ENCODE measurements at regions not wholly inside any gene's neighbourhood (a gene's known extent, or its start where the extent isn't known, plus 50 kb on each side); places are given as distances from the start of the nearest gene placed in this dataset.

- Histone ChIP-seq H3K27ac (ENCODE audit: low read depth, low read length) (no peak overlapping the region), H3K14ac (ENCODE audit: low read length) (no peak overlapping the region), H4K91ac (ENCODE audit: low read depth, low read length) (no peak overlapping the region), H3K27me3 (ENCODE audit: insufficient read depth, low read length) (no peaks in the 10 kb centered on the region), H2AK5ac (ENCODE audit: low read length) (no peak overlapping the region), H3K36me3 (ENCODE audit: control insufficient read depth in 1 of 2, insufficient read depth in 2 of 2, low read length in 2 of 2) (no peaks in the 10 kb centered on the region), H4K8ac (ENCODE audit: low read depth, low read length) (no peak overlapping the region), H3K18ac (ENCODE audit: low read length) (no peak overlapping the region), H3K4me1 (ENCODE audit: control insufficient read depth in 1 of 2, insufficient read depth in 2 of 2, low read length in 2 of 2) (no peaks in the 10 kb centered on the region), H2BK5ac (ENCODE audit: low read depth, low read length, poor library complexity) (no peak overlapping the region), H3K4ac (ENCODE audit: low read depth, low read length) (no peak overlapping the region), H4K12ac (ENCODE audit: low read depth, low read length) (no peak overlapping the region), H2BK120ac (ENCODE audit: insufficient read depth, low read length, poor library complexity) (no peak overlapping the region), H3K4me2 (ENCODE audit: low read length) (no peak overlapping the region), H3K4me3 (ENCODE audit: low read depth, low read length) (no peak overlapping the region), H3K79me1 (ENCODE audit: low read length) (no peaks in the 10 kb centered on the region), H3K9ac (ENCODE audit: low read length) (no peak overlapping the region), H2BK12ac (ENCODE audit: low read length) (no peak overlapping the region), H3K79me2 (ENCODE audit: control insufficient read depth, insufficient read depth, low read length, poor library complexity) (no peaks in the 10 kb centered on the region), H3K9me3 (ENCODE audit: insufficient read depth, low read depth, low read length) (no peaks in the 10 kb centered on the region), H3K23ac (ENCODE audit: low read length) (no peak overlapping the region), H2AFZ (ENCODE audit: insufficient read depth, low read length, poor library complexity) (no peak overlapping the region)
- no CpG with 5 or more reads among the region's 8 CpGs for WGBS (ENCODE audit: extremely low coverage, insufficient coverage, insufficient read length)
- DNase-seq, result no peak
Observed at GRCh38 chr2:41695198-41696113, 352.4 kb upstream of the PKDCC start.

- H3K79me1 ChIP-seq (ENCODE audit: low read length), result no peaks in the 10 kb centered on the region
- H3K36me3 ChIP-seq (ENCODE audit: control insufficient read depth in 1 of 2, insufficient read depth in 2 of 2, low read length in 2 of 2), result no peaks in the 10 kb centered on the region
- no peak overlapping the region for H4K8ac ChIP-seq (ENCODE audit: low read depth, low read length)
- no CpG with 5 or more reads among the region's 36 CpGs for WGBS (ENCODE audit: extremely low coverage, insufficient coverage, insufficient read length)
- no peak overlapping the region for H3K18ac ChIP-seq (ENCODE audit: low read length)
- H2AFZ ChIP-seq (ENCODE audit: insufficient read depth, low read length, poor library complexity), result no peak overlapping the region
- no peaks in the 10 kb centered on the region for H3K9me3 ChIP-seq (ENCODE audit: insufficient read depth, low read depth, low read length)
- H2BK5ac ChIP-seq (ENCODE audit: low read depth, low read length, poor library complexity), result no peak overlapping the region
- no peaks in the 10 kb centered on the region for H3K27me3 ChIP-seq (ENCODE audit: insufficient read depth, low read length)
- no peak overlapping the region for H3K4me2 ChIP-seq (ENCODE audit: low read length)
- H3K4me1 ChIP-seq (ENCODE audit: control insufficient read depth in 1 of 2, insufficient read depth in 2 of 2, low read length in 2 of 2), result no peaks in the 10 kb centered on the region
- H2BK120ac ChIP-seq (ENCODE audit: insufficient read depth, low read length, poor library complexity), result no peak overlapping the region
- H3K27ac ChIP-seq (ENCODE audit: low read depth, low read length), result no peak overlapping the region
- DNase-seq, result no peak
- no peaks in the 10 kb centered on the region for H3K79me2 ChIP-seq (ENCODE audit: control insufficient read depth, insufficient read depth, low read length, poor library complexity)
- H3K9ac ChIP-seq (ENCODE audit: low read length), result no peak overlapping the region
- H3K4ac ChIP-seq (ENCODE audit: low read depth, low read length), result no peak overlapping the region
- H4K12ac ChIP-seq (ENCODE audit: low read depth, low read length), result no peak overlapping the region
- no peak overlapping the region for H3K23ac ChIP-seq (ENCODE audit: low read length)
- H2AK5ac ChIP-seq (ENCODE audit: low read length), result no peak overlapping the region
- no peak overlapping the region for H3K4me3 ChIP-seq (ENCODE audit: low read depth, low read length)
- no peak overlapping the region for H2BK12ac ChIP-seq (ENCODE audit: low read length)
- H4K91ac ChIP-seq (ENCODE audit: low read depth, low read length), result peak overlapping the region; percentile 35
- H3K14ac ChIP-seq (ENCODE audit: low read length), result no peak overlapping the region
Observed at GRCh38 chr2:41697389-41697788, 350.4 kb upstream of the PKDCC start.

DNA sequence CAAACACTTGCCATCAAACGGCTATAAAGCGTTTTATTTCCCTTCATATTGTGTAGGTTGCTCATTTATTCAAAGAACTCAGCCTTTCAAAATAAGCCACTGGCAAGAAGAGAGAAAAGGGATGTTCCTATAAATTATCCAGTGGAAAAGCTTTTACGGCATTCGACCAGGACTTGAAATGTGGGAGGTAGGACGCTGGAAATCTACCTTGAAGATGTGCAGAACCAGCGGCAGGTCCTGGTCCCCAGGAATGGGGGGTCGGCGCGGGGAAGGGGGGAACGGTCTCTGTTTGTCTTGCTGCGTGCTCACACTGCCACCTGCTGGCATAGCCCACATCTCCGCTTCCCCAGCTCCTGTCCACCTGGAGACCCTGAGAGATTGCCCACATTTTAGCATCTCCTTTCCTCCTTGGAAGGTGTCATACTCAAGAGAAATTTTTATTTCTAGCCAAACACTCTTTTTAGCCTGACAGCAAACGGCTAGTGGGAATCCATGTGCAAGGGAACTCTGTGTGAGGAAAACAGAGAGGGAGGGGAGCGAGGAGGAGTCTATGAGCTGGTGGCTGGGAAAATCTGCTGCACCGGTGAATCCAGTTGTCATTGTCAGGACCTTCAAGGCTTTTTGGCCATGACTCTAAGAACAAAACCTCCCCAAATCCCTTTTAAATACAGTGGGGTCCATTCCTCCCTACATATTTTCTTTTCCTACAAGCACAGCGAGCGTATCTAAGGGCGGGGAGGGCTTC, 349.0 kb upstream of the PKDCC start:
- peak in 1 of 2 donors; percentile 23 for DNase-seq
- H4K8ac ChIP-seq (ENCODE audit: low read depth, low read length), result no peak overlapping the region
- no peak overlapping the region for H3K14ac ChIP-seq (ENCODE audit: low read length)
- no peak overlapping the region for H3K23ac ChIP-seq (ENCODE audit: low read length)
- no peak overlapping the region for H2AK5ac ChIP-seq (ENCODE audit: low read length)
- no peak overlapping the region for H3K18ac ChIP-seq (ENCODE audit: low read length)
- no peak overlapping the region for H3K4me2 ChIP-seq (ENCODE audit: low read length)
- no peak overlapping the region for H3K27ac ChIP-seq (ENCODE audit: low read depth, low read length)
- no peaks in the 10 kb centered on the region for H3K79me2 ChIP-seq (ENCODE audit: control insufficient read depth, insufficient read depth, low read length, poor library complexity)
- H4K91ac ChIP-seq (ENCODE audit: low read depth, low read length), result peak overlapping the region; percentile 22
- no peak overlapping the region for H2BK5ac ChIP-seq (ENCODE audit: low read depth, low read length, poor library complexity)
- H3K9ac ChIP-seq (ENCODE audit: low read length), result no peak overlapping the region
- no peak overlapping the region for H3K4me3 ChIP-seq (ENCODE audit: low read depth, low read length)
- H2AFZ ChIP-seq (ENCODE audit: insufficient read depth, low read length, poor library complexity), result no peak overlapping the region
- no peak overlapping the region for H2BK12ac ChIP-seq (ENCODE audit: low read length)
- H4K12ac ChIP-seq (ENCODE audit: low read depth, low read length), result no peak overlapping the region
- H3K9me3 ChIP-seq (ENCODE audit: insufficient read depth, low read depth, low read length), result no peaks in the 10 kb centered on the region
- no peaks in the 10 kb centered on the region for H3K36me3 ChIP-seq (ENCODE audit: control insufficient read depth in 1 of 2, insufficient read depth in 2 of 2, low read length in 2 of 2)
- no CpG with 5 or more reads among the region's 18 CpGs for WGBS (ENCODE audit: extremely low coverage, insufficient coverage, insufficient read length)
- H3K4me1 ChIP-seq (ENCODE audit: control insufficient read depth in 1 of 2, insufficient read depth in 2 of 2, low read length in 2 of 2), result no peaks in the 10 kb centered on the region
- H3K79me1 ChIP-seq (ENCODE audit: low read length), result no peaks in the 10 kb centered on the region
- no peak overlapping the region for H3K4ac ChIP-seq (ENCODE audit: low read depth, low read length)
- no peaks in the 10 kb centered on the region for H3K27me3 ChIP-seq (ENCODE audit: insufficient read depth, low read length)
- no peak overlapping the region for H2BK120ac ChIP-seq (ENCODE audit: insufficient read depth, low read length, poor library complexity)

DNA sequence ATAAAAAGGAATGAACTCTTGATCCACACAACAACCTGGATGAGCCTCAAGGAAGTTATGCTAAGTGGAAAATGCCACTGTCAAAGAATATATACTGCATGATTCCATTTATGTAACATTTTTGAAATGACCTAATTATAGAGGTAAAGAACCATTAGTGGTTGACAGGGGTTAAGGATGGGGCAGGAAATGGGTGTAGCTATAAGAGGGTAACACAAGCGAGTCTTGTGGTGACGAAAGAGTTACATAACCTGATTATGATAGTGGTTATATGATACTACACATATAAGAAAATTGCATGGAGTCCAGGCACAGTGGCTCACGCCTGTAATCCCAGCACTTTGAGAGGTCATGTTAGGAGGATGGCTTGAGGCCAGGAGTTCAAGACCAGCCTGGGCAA, 346.6 kb upstream of the PKDCC start:
- H3K79me1 ChIP-seq (ENCODE audit: low read length), result no peaks in the 10 kb centered on the region
- H4K91ac ChIP-seq (ENCODE audit: low read depth, low read length), result no peak overlapping the region
- H3K27me3 ChIP-seq (ENCODE audit: insufficient read depth, low read length), result no peaks in the 10 kb centered on the region
- no peak overlapping the region for H2AFZ ChIP-seq (ENCODE audit: insufficient read depth, low read length, poor library complexity)
- no peak overlapping the region for H3K27ac ChIP-seq (ENCODE audit: low read depth, low read length)
- no peaks in the 10 kb centered on the region for H3K79me2 ChIP-seq (ENCODE audit: control insufficient read depth, insufficient read depth, low read length, poor library complexity)
- no peaks in the 10 kb centered on the region for H3K4me1 ChIP-seq (ENCODE audit: control insufficient read depth in 1 of 2, insufficient read depth in 2 of 2, low read length in 2 of 2)
- no peak overlapping the region for H3K18ac ChIP-seq (ENCODE audit: low read length)
- no peaks in the 10 kb centered on the region for H3K36me3 ChIP-seq (ENCODE audit: control insufficient read depth in 1 of 2, insufficient read depth in 2 of 2, low read length in 2 of 2)
- H3K23ac ChIP-seq (ENCODE audit: low read length), result no peak overlapping the region
- H2BK120ac ChIP-seq (ENCODE audit: insufficient read depth, low read length, poor library complexity), result no peak overlapping the region
- WGBS (ENCODE audit: extremely low coverage, insufficient coverage, insufficient read length), result no CpG with 5 or more reads among the region's 3 CpGs
- no peak overlapping the region for H2AK5ac ChIP-seq (ENCODE audit: low read length)
- H2BK12ac ChIP-seq (ENCODE audit: low read length), result no peak overlapping the region
- H3K14ac ChIP-seq (ENCODE audit: low read length), result no peak overlapping the region
- H3K4me3 ChIP-seq (ENCODE audit: low read depth, low read length), result no peak overlapping the region
- no peak overlapping the region for H3K9ac ChIP-seq (ENCODE audit: low read length)
- no peaks in the 10 kb centered on the region for H3K9me3 ChIP-seq (ENCODE audit: insufficient read depth, low read depth, low read length)
- H2BK5ac ChIP-seq (ENCODE audit: low read depth, low read length, poor library complexity), result no peak overlapping the region
- no peak overlapping the region for H4K12ac ChIP-seq (ENCODE audit: low read depth, low read length)
- no peak for DNase-seq
- H3K4me2 ChIP-seq (ENCODE audit: low read length), result no peak overlapping the region
- no peak overlapping the region for H4K8ac ChIP-seq (ENCODE audit: low read depth, low read length)
- no peak overlapping the region for H3K4ac ChIP-seq (ENCODE audit: low read depth, low read length)

Data from trophoblast cell (in vitro differentiated cells and primary cell).